HG02852 (cell line): ENCODE measurements at regions not wholly inside any gene's neighbourhood (a gene's known extent, or its start where the extent isn't known, plus 50 kb on each side); places are given as distances from the start of the nearest gene placed in this dataset.
"Not testable (repeated sequence)": the region's sequence is repeated elsewhere in the genome, so short reads cannot be mapped to it uniquely, and the experiment has no call there.

Source experiments
- ATAC-seq: cut with Tn5 transposase; IDR thresholded peaks from one replicate; pipeline ENCODE4 v1.9.1; 2021; ENCODE audit warnings: mild to moderate bottlenecking, moderate library complexity; ENCODE audit not compliant: unreplicated experiment

DNA sequence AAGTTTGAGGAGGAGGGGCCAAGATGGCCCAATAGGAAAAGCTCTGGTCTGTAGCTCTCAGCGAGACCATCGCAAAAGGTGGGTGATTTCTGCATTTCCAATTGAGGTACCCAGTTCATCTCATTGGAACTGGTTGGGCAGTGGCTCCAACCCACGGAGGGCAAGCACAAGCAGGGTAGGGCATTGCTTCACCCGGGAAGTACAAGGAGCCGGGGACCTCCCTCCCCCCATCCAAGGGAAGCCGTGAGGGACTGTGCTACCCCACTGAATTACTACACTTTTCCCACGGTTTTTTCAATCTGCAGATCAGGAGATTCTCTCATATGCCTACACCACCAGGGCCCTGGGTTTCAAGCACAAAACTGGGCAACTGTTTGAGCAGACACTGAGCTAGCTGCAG, 58.0 kb upstream of the EFCAB3 start:
- no peak for ATAC-seq

DNA sequence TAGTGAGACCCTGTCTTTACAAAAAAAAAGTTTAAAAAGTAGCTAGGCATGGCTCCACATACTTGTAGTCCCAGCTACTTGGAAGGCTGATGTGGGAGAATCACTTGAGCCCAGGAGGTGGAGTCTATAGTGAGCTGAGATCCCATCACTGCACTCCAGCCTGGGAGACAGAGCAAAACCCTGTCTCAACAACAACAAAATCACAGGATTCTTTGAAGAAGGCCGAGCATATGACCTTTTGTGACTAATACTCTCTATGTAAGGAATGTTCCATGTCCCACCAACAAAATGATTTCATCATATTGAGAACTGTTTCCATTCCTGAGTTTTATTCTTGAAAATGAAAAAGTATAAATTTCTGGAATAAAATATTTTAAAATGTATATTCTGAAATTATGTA, 58.9 kb upstream of the EFCAB3 start:
- ATAC-seq, result no peak

DNA sequence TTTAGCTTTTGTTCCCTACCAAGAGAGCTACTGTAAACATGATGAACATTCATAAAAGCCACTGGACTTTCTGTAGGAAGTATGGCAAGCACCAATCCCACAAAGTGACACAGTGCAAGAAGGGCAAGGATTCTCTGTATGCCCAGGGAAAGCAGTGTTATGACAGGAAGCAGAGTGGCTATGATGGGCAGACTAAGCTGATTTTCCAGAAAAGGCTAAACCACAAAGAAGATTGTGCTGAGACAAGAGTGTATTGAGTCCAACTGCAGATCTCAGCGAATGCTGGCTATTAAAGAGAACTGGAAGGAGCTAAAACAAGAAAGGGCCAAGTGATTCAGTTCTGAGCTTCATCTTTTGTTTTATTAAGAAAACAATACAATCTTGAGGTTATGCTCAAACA, 60.5 kb upstream of the EFCAB3 start:
- ATAC-seq, result no peak

DNA sequence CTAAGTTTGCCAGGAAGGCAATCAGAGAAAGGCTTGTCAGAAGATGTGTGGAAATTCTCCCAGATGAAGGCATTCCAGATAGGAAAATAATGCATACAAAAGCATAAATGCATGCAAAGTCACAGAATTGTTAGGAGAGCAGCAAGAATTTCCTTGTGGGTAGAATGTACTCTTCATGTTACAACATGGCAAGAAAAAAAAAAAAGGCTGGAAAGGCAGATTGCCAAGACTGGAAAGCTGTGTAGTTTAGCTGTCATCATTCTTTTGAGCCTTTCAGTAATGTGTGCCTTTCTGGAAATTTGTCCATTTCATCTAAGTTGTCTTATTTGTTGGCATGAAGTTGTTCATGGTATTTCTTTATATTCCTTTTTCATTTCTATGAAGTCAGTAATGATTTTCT, 71.0 kb upstream of the EFCAB3 start:
- no peak for ATAC-seq

DNA sequence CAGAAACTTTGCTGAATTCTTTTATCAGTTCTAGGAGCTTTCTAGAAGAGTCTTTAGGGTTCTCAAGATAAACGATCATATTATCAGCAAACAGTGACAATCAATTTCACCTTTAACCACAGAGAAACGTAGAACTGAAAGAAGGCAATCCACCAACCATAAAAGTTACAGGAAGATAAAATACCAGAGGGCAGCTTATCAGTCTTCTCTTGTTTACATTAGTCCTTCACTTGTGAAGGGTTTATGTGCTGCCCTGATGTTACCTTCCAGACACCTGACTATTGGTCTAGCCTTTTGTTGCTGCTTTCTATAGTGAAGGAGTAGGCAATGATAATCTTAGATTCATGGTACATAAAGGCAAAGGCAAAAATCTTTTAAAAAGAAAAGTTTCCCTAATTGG, 73.2 kb upstream of the EFCAB3 start:
- ATAC-seq, result no peak

DNA sequence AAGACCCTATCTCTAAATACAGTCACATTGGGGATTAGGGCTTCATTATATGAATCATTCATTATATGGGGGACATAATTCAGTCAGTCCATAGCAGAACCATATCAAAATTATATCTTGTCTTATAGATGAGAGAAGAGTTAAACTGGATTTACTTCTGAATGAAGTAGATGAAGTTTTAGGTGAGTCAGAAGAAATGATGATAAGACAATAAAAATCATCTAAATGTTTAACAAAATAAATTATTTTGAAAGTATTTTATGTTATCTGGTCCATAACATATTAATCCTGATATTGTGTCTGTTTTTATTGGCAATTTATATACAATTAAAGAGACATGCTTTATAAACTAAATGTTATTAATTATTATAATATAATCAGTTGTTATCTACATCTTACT, 76.9 kb upstream of the EFCAB3 start:
- ATAC-seq, result no peak

DNA sequence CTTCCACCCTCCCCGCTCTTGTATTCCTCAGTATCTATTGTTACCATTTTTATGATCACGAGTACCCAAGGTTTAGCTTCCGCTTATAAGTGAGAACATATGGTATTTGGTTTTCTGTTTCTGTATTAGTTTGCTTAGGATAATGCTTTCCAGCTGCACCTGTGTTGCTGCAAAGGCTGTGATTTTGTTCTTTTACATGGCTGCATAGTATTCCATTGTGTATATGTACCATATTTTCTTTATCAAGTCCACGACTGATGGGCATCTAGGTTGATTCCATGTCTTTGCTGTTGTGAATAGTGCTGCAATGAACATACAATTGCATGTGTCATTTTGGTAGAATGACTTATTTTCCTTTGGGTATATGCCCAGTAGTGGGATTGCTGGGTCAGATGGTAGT, 79.7 kb upstream of the EFCAB3 start:
- ATAC-seq, result no peak

DNA sequence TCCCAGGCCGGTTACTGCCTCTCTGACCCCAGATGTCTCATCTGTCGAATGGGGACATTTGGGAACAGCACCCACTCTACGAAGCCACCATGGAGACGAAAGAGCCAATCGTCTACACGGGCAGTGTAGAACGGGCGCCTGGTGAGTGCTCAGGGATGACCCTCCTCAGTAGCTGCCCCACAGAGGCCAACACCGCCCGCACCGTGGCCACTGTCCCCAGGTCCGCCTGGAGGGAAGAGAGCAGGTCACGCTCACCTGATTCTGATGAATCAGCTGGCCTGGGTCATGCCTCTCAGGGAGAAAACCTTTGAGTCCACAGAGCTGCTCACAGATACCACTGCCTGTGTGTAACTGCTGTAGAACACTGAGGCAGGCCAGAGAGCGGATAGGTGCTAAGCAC, 105.1 kb upstream of the EFCAB3 start:
- ATAC-seq, result not testable (repeated sequence)

DNA sequence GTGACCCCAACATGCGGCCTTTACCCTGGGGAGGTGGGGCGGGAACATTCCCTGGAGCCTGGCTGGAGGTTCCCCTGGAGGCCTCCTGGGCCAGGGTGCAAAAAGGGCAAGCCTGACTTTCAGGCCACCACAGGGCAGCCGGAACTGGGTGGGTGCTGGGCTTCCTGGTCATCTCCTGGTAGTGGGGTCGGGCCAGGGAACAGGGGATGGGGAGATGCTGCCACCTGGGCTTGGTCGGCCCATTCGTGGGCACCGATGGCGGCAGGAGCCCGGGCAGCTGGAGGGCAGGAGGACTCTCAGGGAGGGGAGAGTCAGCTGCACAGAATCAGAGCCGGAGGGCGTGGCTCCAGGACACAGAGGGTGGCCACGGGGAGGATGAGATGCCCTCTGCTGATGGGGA, 112.0 kb upstream of the EFCAB3 start:
- not testable (repeated sequence) for ATAC-seq

DNA sequence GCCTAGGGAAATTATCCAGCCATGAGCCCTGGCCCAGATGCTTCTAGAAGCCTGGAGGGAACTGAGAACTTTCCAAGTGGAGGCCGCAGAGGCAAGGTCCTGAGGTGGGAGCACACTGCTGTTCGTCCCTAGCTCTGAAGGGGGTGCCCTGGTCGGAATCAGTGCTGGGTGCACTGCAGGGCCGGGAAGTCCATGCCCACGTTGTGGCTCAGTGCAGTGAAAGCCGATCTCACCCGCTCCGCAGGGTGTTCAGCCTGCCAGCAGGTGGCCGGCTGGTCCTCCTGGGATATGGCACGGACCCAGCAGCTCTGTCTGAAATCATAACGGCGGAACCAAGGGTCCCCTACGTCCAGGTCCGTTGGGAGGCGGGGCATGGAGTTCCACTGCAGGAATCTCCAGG, 115.4 kb upstream of the EFCAB3 start:
- not testable (repeated sequence) for ATAC-seq

DNA sequence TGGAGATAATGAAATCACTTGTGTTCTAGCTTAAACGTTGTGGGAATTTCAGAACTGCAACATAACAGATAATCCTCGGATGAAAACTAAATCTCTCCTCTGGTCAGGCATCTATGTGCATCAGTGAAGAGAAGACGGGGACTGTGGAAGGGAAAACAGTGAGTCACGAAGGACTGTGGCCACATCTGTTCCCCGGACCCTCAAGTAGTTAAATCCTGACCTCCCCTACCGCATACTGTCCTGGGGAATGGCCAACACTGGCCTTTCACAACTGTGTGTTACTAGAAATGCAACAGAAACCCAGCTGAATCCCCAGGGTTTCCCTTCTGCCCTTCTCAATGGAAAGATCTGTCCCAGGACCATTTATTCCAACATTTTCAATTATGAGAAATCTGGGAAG, 124.6 kb upstream of the EFCAB3 start:
- not testable (repeated sequence) for ATAC-seq

DNA sequence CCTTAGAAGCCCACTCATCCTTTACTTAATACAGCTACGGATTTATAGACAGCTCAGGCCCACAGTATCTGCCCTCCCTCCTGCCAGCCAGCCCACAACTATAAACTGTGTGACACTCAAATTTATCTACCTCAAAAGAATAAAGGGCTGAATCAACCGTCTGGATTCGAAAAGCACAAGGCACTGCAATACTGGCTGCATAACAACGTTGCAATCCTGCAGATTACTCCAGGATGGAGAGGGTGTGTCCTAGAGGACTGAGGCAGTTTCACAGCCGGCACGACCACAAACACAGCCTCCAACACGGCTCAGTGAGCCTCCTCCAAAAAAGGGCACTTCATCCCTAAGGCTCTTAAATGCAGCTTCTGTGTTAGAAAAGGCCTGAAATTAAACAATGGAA, 138.3 kb upstream of the EFCAB3 start:
- ATAC-seq, result not testable (repeated sequence)

DNA sequence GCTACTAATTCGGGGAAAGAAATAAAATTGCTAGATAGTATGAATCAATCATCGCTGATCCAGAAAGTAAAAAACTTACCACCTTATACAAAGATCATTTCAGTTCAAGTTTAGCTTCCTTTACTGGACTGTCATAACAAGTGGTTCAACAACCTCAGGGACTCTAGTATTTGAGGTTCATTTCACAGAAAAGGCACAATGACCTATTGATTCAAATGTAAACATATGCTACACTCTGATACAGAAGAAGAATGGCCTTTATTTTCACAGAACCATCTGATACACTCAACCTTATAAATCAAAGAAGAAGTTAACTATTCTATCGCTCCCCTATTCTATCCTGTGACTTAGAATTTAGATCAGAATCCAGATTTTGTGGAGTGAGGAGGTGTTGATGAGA, 140.8 kb upstream of the EFCAB3 start:
- not testable (repeated sequence) for ATAC-seq

DNA sequence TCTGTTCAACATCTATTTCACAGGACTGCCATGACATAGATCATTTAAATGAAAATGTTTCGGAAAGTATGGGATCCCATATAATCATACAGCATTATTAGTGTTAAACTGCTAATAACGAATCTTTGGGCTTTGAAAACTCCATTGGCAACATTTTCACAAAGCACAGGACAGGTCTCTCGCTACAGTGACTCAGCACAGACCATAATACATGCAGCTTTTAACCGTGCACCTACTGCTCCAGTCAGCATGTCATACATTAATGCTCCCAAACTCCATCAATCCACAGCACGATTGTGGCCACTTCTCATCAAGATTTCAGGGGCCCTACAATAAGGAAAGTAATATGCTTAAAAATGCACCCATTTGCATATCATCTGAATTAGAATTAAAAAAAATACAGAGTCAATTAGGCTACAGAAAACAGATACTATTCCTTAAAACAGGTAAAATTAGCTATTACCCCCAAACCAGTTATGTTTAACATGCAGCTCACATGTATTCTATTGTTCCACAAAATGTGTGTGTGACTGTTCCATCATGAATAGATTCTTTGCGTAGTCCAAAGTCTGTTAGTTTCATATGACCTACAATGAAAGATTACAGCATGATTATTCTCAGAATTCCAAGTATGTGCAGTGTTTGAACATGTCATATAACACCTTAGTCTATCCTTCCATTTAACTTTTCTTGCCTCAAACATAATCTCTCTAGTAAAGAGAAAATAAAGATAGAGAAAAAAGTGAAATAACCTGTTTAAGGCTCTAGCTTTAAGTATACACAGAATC, 141.6 kb upstream of the EFCAB3 start:
- ATAC-seq, result not testable (repeated sequence)

DNA sequence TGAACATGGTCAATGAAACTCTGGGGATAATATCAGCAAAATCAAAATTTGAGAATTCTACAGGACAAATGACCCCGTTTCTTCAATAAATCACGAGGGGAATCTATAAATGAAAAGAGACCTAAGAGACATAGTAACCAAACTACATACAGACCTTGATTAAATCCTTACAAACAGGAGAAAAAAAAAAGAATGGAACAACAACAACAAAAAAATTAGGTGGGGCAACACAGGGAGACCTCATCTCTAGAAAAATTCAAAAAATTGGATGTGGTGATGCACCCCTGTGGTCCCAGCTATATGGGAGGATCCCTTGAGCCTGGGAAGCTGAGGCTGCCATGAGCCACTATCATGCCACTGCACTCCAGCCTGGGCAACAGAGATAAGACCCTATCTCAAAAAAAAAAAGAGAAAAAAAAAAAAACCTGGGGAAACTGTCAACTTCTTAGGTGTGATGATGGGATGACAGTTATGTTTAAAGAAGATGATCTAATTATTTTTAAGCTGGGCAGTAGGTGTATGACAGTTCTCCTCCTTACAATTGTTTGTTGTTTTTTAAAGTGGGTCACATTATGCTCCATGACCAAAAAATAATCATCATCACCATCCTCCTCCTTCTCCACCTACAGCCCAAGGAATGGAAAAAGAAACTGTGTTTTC, 146.4 kb upstream of the EFCAB3 start:
- not testable (repeated sequence) for ATAC-seq

DNA sequence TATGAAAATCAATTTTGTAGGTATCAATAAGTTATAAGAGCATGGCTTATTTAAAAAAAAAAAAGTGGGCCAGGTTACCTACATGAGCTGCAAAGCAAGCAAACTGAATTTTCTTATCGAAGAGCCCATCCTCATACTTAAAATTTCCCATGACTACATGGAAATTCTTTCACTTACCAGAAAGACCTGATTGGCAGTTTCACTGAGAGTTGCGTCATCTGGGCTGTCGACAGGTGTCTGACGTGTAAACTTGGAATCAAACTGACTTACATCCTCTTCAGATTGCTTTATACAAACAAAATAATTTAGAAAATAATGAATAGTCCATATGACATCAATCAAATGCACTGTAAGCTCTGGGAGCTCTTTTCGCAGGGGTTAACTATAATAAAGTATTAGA, 149.1 kb upstream of the EFCAB3 start:
- ATAC-seq, result not testable (repeated sequence)

DNA sequence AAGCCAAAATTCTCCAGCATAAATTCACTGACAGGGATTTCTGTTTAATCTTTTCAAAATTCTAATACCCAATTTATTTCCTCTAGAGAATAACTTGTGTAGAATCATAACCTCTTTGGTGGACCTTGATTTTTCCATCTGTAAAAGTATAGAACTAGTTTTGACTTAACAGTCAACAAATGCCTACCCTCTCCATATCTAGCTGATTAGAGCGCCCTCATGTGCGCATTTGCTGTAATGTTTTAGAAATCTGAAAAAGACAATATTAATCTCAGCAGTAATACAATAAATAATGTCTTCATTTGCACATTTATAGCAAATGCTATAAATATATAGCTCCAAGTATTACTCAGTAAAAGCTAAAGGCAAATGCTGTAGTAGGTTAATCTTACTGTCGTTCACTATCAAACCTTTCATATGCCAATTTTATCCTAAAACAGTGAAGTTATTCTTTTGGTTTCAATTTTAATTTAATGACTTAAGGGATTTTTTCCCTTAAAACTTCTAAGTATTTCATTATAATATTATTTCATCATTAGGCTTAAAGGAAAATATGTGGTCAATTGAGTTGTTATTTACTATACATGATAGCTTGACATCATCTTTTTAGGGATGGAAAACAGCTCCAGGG, 153.6 kb upstream of the EFCAB3 start:
- ATAC-seq, result not testable (repeated sequence)

DNA sequence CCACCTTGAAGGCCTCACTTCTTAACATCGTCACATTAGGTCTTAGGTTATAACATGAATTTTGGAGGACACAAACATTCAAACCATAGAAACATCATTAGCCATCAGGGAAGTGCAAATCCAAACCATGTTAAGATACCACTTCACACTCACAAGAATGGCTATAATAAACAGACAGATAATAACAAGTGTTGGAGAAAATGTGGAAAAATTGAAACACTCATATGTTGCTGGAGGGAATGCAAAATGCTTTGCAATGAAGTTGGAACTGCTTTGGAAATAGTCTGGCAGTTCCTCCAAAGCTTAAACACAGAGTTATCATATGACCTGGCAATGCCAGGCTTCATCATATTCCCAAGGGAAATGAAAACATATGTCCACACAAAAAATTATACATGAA, 156.8 kb upstream of the EFCAB3 start:
- not testable (repeated sequence) for ATAC-seq

DNA sequence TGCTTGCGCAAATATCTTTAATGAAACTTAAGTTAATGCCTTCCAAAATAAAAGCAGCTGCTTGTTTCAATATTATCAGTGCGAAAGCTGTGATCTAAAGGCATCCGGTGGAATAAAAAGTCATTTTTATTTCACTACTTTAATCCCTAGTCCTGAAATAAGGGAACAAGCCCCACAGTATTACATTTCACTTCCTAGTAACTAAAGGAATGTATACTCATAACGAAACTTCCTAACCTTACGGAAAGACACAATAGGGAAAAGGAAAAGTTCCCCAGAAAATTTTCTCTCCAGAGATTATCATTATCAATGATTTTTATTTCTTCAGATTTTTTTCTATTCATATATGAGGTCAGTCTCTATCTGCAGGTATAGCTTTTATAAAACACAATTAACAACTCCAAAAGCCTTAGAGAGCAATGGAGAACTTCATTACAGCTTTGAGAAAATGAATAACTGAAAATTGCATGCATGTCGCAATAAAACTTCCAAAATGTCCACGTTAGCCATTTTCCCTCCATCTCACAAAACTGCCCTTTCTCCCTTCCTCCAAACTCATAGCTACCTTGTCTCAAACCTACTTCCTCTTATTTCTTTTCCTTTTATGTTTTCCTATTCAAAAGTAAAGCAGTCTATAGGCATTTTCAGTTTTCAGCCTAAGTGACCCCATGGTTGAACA, 154.3 kb upstream of the MED13 start:
- no peak for ATAC-seq

DNA sequence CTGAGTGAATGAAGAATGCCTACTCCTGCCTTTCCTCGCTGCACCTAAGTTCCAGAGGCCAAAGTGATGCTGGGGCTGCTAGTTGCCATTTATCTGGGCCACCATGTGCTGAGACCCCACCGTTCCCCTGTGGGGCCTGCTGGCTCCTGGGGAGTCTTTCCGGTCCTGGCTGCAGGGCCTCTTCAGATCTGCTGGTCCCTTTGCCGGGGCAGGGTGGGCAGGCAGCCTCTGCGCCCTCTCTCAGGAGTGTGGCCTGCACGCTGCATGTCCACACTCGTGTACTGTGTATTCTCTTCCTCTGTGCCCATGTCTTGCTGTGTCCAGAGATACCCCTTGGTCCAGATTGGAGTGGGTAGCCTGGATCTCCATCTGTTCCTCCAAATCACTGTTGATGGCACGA, 151.8 kb upstream of the MED13 start:
- ATAC-seq, result no peak

DNA sequence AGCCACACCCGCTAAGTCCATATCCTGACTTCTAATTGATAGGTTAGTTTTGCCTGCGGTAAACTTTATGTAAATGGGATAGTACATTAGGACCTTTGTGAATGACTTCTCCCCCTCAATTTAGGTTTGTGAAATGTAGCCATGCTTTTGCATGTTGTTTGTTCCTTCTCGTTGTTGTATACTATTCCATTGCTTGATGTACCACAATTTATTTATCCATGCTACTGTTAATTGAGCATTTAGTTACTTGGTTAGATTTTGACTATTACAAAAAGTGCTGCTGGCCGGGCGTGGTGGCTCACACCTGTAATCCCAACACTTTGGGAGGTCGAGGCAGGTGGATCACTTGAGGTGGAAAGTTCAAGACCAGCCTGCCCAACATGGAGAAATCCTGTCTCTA, 150.8 kb upstream of the MED13 start:
- ATAC-seq, result not testable (repeated sequence)

DNA sequence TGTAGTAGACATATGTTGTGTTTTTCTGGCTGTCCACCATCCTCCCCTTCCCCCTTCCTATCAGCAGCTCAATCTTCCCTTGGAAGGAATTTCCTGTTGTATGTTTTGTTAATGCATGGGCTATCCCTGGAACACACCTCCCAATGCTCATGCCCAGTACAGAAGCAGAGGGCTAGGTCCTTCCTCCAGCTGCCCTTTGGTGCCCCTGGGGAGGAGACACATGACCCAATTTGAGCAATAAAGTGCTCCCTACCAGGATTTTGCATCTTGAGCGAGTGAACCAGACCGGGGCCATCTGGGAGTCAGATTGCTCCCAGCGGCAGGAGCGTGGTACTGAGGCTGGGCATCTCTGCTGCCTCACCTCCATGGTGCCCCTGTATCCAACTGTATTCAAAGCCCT, 141.5 kb upstream of the MED13 start:
- no peak for ATAC-seq
